ENCODE measurements at regions not wholly inside any gene's neighbourhood (a gene's known extent, or its start where the extent isn't known, plus 50 kb on each side); places are given as distances from the start of the nearest gene placed in this dataset.

GRCh38 chr13:31485183-31485582 lies 254.1 kb upstream of the RXFP2 start:
- TF ChIP-seq ZNF274 (IDR thresholded peaks at IDR 0.05; ENCODE audit: low read depth, low read length) (no peak), SUZ12 (IDR thresholded peaks at IDR 0.05; ENCODE audit: extremely low read depth, insufficient read depth, insufficient read length) (no peak)
